Kasumi-1 (cell line): ENCODE measurements at regions not wholly inside any gene's neighbourhood (a gene's known extent, or its start where the extent isn't known, plus 50 kb on each side); places are given as distances from the start of the nearest gene placed in this dataset.
A peak's percentile ranks its signal among the peaks of the same experiment; 100 is the strongest.
"Not testable (repeated sequence)": the region's sequence is repeated elsewhere in the genome, so short reads cannot be mapped to it uniquely, and the experiment has no call there.

ENCODE experiments used
- DNase-seq, 2 experiments: peaks; one replicate each; lab custom pipeline; 2025; lab: John Stamatoyannopoulos, UW

DNA sequence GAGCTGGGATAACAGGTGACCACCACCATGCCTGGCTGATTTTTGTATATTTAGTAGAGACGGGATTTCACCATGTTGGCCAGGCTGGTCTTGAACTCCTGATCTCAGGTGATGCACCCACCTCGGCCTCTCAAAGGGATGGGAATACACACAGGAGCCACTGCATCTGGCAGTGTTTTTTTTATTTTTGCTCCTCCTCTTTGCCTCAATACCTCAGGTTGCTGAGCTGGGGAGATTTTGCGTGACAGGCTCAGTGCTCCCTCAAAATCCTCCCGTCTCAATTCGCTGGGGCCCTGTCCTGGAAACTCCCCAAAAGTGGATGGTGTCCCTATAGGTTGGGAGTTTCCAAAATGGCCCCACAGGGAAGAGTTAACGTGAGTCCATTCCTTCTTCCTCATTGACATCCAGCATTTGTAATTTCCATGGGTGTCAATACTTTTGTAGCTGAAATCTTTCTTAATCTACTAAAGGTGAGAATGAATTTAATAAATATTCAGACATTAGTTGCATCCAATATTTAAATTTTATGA, 71.8 kb downstream of the GGTLC2 start:
- no peak for DNase-seq

DNA sequence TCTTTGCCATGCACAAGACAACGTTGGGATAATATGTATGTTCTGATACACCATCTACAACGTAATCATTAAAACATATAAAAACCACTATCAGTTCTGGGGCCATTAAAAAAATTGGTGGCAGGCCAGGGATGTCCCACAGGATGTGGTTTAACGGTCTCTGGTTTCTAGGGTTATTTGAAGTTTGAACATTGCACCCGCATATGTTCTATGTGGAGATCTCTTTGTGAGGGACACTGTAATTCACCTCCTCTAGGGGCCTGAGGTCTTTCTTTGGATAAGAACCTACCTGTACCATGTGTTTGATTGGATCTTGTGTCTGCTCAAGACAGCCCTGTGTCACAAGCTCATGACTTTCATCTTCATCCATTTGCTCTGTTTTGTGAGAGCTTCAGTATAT, 73.2 kb downstream of the GGTLC2 start:
- no peak for DNase-seq

DNA sequence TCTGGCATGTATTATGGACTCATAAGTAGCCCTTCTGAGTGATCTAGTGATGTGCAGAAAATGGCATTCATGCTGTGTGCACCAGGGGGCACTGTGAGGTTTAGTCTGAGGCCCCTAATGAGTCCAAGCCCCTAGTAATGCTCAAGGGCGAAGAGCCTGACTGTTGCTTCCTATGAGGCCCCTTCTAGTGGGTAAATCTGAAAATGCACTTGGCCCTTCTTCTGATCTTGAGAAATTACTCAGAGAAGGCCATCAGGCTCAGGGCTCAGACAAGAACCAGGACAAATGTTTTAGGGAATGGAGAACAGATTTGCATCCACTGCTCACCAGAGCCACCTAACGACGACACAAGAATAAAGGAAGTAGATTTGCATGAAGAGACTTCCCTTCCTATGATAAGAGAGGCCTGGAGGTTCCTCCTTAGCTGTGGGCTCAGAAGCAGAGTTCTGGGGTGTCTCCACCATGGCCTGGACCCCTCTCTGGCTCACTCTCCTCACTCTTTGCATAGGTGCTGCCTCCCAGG, 75.8 kb downstream of the GGTLC2 start:
- DNase-seq = peak; percentile 86 to 88

DNA sequence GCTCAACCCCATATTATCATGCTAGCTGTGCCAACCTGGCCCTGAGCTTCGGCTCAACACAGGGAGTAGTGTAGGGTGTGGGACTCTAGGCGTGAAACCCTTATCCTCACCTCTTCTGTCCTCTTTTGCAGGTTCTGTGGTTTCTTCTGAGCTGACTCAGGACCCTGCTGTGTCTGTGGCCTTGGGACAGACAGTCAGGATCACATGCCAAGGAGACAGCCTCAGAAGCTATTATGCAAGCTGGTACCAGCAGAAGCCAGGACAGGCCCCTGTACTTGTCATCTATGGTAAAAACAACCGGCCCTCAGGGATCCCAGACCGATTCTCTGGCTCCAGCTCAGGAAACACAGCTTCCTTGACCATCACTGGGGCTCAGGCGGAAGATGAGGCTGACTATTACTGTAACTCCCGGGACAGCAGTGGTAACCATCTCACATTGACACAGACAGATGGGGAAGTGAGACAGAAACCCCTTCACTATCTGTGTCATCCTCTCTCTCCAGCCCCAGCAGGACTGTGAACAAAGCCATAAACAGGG, 76.4 kb downstream of the GGTLC2 start:
- DNase-seq = no peak

DNA sequence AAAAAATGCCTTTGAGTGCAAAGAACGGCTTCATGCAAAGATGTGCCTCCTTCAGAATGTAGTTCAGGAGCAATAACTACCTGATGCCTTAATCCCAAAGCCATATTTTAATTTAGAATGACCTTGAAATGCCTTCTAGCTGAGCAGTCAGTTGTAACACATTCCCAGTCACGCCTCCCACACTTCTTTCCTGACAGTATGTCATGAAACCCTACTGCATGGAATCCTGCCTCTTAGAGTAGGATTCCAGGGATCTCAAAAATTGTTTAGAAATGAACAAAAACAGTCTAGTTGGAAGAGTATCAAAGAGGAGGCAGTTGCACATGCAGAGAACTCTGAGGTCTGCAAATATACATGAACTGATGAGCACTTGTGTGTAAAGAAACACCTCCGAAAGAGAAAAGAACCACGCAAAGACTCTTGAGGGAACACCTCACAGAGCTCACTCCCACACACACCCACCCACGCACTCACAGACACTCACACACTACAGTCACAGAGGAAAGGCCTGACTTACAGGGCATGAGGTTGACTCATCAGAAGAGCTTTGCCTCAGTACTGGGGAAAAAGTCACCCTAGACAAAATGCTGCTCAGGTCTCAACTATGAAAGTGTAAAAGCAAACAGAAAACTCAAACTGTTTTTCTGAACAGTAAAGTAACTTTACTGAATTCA, 77.4 kb downstream of the GGTLC2 start:
- no peak for DNase-seq

DNA sequence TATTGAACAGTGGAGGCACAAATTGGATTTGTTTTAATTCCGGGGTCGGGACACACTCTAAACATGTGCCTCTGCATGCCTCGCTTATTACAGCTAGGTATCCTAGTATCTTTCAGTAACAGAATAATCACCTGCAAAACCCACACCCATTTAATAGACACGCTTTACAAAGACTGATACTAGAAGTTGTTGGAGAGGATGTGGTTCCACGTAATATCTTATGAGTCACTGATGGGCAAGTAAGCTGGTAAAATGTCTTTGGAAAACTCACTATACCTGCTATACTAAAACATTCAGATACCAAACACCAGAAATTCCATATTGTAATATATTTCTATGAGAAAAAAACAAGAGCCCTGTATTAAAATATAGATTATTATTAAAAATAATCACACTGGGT, 84.0 kb downstream of the GGTLC2 start:
- DNase-seq = no peak

DNA sequence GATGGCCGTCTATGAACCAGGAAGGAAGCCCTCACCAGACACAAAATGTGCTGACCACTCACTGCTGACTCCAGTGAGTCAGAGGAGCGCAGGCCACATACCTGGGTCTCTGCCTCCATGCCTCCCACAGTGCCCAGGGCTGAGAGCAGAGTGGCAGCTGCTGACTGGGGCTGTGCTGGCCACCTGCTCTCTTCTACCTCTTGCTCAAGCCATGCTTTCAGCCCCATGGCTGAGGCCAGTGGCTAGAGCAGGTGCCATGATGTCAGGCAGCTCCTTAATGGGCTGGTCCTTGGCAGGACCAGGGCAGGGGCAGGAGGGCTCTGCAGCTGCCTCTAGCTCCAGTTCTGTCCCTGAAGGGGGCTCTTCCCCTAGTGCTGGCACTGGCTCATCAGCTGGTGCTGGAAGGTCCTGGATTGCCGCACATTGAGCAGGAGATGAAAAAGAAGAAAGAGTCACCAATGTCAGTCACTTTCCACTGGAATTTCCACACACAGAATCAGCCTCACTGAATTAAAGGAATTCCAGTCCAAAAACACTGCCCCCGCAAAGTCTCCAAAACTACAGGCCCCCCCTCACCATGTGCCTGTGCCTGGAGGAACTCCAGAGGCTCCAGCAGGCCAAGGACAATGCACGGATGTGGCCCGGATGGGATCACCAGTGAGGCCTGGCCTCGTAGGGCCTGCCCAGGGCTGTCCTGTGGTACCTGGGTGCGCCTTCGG, 86.4 kb downstream of the GGTLC2 start:
- DNase-seq = no peak

DNA sequence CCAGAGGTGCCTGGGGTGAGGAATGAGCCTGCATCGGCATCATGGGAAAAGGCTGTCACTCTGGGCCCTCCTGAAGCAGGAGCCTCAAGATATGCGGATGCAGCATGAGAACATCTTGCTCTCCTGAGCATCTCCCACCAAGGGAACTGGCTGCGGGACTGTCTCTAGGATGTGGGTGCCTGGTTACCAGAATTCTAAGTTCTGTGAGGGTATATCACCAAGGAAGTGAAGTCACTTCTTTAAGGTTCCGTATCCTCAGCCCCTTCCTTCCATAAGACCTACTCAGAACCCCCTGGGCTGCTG, 86.9 kb downstream of the GGTLC2 start:
- DNase-seq = no peak

DNA sequence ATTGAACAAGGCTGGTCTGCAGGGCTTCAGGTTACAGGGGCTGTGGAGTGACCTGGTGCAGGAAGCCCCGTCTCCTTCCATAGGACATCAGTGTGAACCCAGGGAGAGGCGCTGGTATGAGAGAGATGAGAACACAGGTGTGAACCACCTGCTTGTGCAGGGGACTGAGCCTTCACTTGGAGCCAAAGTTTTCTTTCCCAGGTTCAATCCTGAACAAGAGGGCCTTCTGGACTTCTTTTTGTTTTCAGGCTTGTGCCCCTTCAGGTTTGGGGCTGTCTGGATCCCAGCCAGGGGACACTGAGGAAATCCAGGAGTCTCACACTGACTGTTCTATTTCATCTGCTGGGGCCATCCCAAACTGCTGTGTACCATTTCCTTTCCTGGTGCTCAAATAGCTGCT, 88.6 kb downstream of the GGTLC2 start:
- DNase-seq = not testable (repeated sequence)

DNA sequence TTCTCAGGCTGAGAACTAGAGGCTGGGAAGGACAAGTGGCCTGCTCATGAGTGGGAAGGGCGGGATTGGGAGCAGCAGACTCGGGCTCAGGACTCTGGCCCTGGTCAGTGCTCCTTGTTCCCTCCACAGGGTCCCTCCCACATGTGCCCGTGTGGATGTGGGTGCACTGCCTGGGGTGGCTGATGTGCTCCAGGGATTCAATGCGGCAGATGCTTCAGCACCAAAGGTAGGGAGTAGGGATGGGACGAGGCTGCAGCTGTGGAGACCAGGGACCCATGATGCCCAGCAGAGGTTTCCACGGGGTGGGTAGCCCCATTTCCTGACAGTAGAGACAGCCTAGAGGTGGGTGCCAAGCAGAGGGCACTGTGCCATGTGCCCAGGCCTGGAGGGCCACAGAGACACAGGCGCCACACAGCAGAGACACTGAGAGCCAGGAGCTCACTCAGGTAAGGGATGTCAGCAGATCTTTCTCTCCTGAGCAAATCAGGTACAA, 89.5 kb downstream of the GGTLC2 start:
- DNase-seq = no peak

DNA sequence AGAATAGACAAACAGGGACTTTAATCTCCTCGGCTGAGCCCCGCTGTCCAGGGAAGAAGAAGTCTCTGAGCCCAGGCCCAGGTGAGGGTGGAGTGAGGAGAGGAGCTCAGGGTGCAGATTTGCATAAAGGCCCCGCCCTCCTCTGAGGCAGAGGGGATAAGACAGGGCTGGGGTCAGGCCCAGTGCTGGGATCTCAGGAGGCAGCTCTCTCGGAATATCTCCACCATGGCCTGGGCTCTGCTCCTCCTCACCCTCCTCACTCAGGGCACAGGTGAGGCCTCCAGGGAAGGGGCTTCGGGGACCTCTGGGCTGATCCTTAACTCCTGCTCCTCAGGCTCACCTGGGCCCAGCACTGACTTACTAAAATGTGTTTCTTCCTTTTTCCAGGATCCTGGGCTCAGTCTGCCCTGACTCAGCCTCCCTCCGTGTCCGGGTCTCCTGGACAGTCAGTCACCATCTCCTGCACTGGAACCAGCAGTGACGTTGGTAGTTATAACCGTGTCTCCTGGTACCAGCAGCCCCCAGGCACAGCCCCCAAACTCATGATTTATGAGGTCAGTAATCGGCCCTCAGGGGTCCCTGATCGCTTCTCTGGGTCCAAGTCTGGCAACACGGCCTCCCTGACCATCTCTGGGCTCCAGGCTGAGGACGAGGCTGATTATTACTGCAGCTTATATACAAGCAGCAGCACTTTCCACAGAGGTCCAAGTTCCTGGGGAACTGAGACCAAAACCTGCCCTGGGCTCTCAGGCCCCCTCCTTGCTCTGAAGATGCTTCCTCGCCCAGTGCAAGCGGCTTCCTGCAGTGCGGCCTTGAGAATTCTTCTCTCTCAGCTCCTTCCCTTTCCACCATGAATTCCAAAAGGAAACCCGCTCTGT, 90.2 kb downstream of the GGTLC2 start:
- DNase-seq = not testable (repeated sequence)

DNA sequence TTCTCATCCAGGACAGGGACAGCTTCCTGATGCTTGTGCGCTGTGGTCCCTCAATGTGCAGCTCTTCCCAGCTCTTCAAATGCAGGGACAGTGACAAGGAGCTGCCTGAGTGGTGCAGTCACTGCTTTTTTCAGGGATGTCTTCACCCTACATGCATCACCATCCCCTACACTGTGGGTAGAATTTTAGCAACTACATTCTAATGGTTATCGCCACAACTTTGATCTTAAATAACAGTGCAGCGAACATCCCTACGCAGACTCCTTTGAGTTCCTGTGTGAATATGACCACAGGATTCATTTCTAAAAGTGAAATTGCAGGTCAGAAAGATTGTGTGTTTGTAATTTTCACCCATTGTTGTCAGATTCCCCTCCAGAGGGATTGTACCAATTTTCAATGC, 90.9 kb downstream of the GGTLC2 start:
- not testable (repeated sequence) for DNase-seq

DNA sequence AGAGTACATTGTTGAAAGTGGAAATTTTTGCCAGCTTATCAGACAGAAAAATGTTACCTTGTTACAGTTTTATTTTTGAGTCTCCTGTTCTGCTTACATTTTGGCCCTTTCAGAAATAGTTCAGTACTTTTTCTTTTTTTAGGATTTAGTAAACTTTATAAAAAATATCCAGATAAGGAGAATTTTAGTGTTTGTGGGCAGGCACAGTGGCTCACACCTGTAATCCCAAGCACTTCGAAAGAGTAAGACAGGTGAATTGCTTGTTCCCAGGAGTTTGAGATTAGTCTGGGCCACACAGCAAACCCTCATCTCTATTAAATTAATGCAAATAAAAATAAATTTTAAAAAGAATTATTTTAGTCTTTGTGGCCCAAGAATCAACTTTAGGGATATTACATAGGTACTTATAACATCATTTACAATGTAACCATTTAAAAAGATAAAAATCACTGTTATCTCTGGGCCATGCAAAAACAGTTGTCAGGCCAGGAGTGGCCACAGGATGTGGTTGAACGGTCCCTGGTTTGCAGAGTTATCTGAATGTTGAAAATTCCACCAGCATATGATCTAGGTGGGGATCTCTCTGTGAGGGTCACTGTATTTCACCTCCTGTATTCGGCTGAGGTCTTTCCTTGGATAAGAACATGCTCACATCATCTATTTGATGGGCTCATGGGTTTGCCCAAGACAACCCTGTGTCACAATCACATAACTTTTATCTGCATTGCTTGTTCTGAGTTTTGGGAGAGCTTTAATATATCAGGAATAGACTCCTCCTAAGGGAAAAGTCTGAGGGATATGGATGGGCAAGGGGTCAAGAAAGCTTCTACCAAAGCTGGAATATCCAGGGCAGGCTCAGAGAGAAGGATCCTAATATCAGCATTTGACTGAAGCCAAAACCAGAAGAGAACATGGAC, 91.5 kb downstream of the GGTLC2 start:
- DNase-seq = no peak

DNA sequence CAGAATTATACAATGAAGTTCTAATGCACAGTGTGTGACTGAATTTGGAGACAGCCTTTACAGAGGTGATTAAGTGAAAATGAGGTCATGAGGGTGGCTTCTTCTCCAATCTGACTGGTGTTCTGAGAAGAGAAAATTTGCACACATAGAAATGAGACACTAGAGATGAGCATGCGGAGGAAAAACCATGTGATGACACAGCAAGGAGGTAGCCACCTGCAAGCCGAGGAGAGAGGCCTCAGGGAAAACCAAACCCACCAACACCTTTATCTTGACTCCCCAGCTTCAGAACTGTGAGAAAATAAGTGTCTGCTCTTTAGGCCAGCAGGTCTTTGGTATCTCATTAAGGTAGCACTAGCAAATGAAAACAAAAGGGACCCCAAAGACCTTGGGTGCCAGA, 93.2 kb downstream of the GGTLC2 start:
- DNase-seq = no peak

DNA sequence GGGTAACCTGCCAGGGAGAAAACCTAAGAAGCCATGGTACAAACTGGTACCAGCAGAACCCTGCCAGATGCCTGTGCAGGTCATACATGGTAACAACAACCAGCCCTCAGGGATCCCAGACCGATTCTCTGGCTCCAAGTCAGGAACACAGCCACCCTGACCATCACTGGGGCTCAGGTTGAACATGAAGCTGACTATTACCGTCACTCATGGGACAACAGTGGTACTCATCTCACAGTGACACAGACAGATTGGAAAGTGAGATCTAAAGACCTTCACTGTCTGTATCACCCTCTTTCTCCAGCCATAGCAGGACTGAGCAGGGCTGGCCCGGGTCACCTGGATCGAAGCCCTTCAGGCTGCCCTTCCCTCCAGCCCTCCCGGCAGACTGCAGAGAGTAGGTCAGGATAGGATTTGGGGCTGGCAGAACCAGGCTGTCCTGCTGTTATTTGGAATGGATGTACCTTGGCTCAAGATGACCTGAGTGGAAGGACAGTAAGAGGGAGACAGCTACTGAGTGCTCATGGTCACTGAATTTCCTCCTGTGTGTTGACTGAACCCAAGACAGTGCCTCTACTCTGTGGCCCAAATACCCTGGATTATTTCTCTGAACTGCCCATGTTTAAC, 94.7 kb downstream of the GGTLC2 start:
- no peak for DNase-seq

DNA sequence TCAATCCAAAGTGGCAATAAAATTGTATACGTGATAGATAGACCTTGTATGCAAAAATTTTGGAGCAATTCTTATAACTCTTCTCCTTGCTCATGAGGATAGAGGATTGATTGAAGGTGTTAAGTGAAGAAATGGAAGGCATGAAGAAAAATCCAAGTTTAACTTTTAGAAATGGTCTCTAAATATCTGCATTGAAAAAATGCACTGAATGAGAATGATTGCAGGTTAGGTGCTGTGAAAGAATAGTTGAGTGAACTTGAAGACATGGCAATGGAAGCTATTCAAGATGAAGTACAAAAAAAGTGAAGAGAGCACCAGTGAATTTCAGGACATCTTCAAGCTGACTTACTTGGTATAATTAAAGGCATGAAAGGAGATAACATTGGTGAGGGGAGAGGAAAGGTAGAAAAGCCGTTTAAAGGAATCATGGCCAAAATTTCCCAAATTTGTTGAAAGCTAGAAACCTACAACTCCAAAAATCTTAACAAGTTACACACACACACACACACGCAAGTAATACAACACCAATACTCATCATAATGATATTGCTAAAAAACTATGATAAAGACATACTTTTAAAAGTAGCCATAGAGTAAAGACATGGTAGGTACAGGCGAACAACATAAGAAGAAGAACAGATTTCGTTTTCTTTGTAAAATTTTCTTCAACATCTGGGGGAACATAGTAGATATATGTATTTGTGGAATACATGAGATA, 96.3 kb downstream of the GGTLC2 start:
- no peak for DNase-seq

DNA sequence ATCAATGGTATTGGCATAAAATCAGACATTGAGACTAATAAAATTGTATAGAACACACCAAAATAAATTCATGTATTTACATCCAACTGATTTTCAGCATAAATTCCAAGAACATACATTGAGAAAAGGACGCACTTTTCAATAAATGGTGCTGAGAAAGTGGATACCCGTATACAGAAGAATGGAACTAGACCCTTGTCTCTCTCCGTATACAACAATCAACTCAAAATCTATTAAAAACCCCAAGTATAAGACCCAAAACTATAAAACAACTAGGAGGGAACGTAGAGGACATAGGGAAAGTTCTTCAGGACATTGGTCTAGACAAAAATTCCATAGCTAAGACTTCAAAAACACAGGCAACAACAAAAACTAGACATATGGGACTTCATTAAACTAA, 97.4 kb downstream of the GGTLC2 start:
- DNase-seq = no peak

DNA sequence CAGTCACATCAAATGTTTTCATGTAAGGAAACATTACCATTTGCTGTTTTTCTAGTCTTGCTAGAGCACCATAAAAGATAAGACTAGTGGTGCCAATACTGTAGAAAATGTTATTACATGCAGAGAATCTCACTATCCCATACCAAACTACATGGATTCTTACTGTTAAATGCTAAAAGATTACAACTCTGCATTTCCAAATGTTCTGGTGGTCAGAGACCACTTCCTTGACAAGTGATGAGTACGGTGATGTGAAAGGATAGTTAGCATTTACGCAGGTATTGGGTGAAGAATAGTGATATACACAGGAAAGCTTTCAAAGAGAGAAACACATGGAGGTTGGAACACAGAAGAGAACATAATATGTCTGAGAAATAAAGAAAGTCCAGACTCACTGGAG, 98.2 kb downstream of the GGTLC2 start:
- no peak for DNase-seq

DNA sequence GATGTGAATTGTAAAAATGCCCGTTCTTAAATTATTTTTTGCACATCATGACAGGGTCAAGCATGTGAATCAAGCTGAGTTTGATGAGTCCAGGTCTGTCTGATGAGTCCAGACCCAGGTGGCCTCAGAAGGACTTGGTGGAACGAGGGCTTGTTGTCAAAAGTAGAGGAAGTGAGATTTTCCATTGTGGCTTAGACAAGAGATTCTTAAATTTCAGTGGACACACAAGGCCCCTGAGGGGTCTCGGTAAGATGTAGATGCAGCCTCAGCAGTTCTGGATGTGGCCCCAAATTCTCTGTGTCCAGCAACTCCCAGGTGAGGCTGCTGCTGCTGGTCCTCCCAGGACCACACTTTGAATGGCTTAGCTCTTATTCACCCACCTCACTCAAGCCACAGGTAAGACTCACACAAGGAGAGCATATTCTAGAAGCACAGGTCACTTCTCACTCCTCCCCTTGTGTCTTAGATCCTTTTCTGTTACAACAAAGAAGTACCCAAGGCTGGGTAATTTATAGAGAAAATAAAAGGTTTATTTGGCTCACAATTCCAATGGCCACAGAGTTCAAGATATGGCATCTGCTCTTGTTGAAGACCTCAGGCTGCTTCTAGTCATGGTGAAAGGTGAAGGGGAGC, 98.8 kb downstream of the GGTLC2 start:
- DNase-seq = no peak
